GM12878 (cell line): ENCODE measurements at regions not wholly inside any gene's neighbourhood (a gene's known extent, or its start where the extent isn't known, plus 50 kb on each side); places are given as distances from the start of the nearest gene placed in this dataset.

Source experiments
- ATAC-seq: fragments of 200-7000 bp; cut with Tn5 transposase; 3 replicates; pipeline ENCODE4 v1.9.1; 2020; ENCODE audit warnings: mild to moderate bottlenecking, moderate library complexity
- BruUV-seq: library from RNA; stranded (reverse); fragments of 400-500 nt; replicated peaks from 2 replicates; lab custom pipeline; 2021; lab: Mats Ljungman, UMichigan
- CTCF ChIA-PET: fragments of 300-600 bp; sonication (Branson Sonifier 250); formaldehyde crosslinking; extraction: SDS; loops from one replicate; lab custom pipeline; 2021; ENCODE audit warnings: inconsistent platforms; lab: Yijun Ruan, JAX
- POLR2A ChIA-PET: fragments of 350-600 bp; formaldehyde crosslinking; extraction: SDS; loops from one replicate; lab custom pipeline; 2021; ENCODE audit warnings: inconsistent platforms; lab: Charles Lee
- RAD21 ChIA-PET: fragments of 300-600 bp; sonication (Branson Sonifier 250); formaldehyde crosslinking; loops from one replicate; lab custom pipeline; 2023; ENCODE audit warnings: antibody characterized with exemption; ENCODE audit not compliant: unreplicated experiment; lab: Charles Lee
- SMC1A ChIA-PET: fragments of 300-600 bp; sonication (Branson Sonifier 250); formaldehyde crosslinking; loops from one replicate; lab custom pipeline; 2023; ENCODE audit not compliant: unreplicated experiment, uncharacterized antibody; lab: Charles Lee
- DNase-seq: peaks from one replicate; pipeline ENCODE4 v3.0.0-alpha.2; 2011; ENCODE audit warnings: low read depth, low spot score
- FAIRE-seq: peaks from 3 replicates; lab custom pipeline; 2011; peaks lifted over from hg19 to GRCh38; lab: Jason Lieb, UNC
- H2AFZ ChIP-seq: 2 replicates; pipeline ENCODE4 v1.6.0; 2011; ENCODE audit warnings: low read depth, low read length, control low read depth; ENCODE audit not compliant: control insufficient read depth
- H3K27ac ChIP-seq: 2 replicates; pipeline ENCODE4 v1.5.1; 2011; ENCODE audit warnings: control low read depth; ENCODE audit not compliant: control insufficient read depth, insufficient read depth
- H3K27me3 ChIP-seq, 2 experiments: replicated peaks in 1 of 2; 2 replicates each; pipeline versions ENCODE4 v1.6.0 to v1.6.1; 2011; ENCODE audit warnings: low read length in 1 of 2; ENCODE audit not compliant: control insufficient read depth in 2 of 2, insufficient read depth in 2 of 2
- H3K36me3 ChIP-seq, 2 experiments: 2 replicates each; pipeline ENCODE4 v1.5.1; 2011; ENCODE audit warnings: low read length in 1 of 2; ENCODE audit not compliant: control insufficient read depth in 2 of 2, insufficient read depth in 2 of 2
- H3K4me1 ChIP-seq: 2 replicates; pipeline ENCODE4 v1.6.1; 2011; ENCODE audit warnings: mild to moderate bottlenecking, low read length, moderate library complexity, mixed read lengths; ENCODE audit not compliant: control insufficient read depth, insufficient read depth
- H3K4me2 ChIP-seq: 2 replicates; pipeline ENCODE4 v1.6.0; 2011; ENCODE audit warnings: control low read depth; ENCODE audit not compliant: control insufficient read depth, insufficient read depth
- H3K4me3 ChIP-seq: fragments of 200-600 bp; sonication (generic); 2 replicates; pipeline ENCODE4 v1.5.1; 2016
- H3K79me2 ChIP-seq: 2 replicates; pipeline ENCODE4 v1.6.0; 2011; ENCODE audit warnings: low read length; ENCODE audit not compliant: control insufficient read depth, insufficient read depth
- H3K9ac ChIP-seq: 2 replicates; pipeline ENCODE4 v1.8.0; 2011; ENCODE audit warnings: low read length, control low read depth, mixed read lengths; ENCODE audit not compliant: control insufficient read depth, insufficient read depth
- H3K9me3 ChIP-seq: replicated peaks from 3 replicates; pipeline ENCODE4 v1.5.1; 2011; ENCODE audit warnings: mild to moderate bottlenecking, low read length; ENCODE audit not compliant: control insufficient read depth, insufficient read depth
- H4K20me1 ChIP-seq: 2 replicates; pipeline ENCODE4 v1.6.0; 2011; ENCODE audit not compliant: control insufficient read depth, insufficient read depth
- BCL11A ChIP-seq: IDR thresholded peaks from 2 replicates; pipeline ENCODE4 v1.6.1; 2011; ENCODE audit warnings: low read depth, low read length
- CHD4 ChIP-seq: fragments of 200-600 bp; sonication (generic); IDR thresholded peaks from 2 replicates; pipeline ENCODE4 v1.6.1; 2016; ENCODE audit warnings: mild to moderate bottlenecking
- MYC ChIP-seq: IDR thresholded peaks from 2 replicates; pipeline ENCODE4 v1.6.1; 2011; ENCODE audit warnings: mild to moderate bottlenecking, low read length, moderate library complexity, inconsistent platforms; ENCODE audit not compliant: insufficient read depth, insufficient replicate concordance, insufficient read length, severe bottlenecking
- NFIC ChIP-seq: IDR thresholded peaks from 2 replicates; pipeline ENCODE4 v1.6.1; 2012; ENCODE audit warnings: low read depth, mild to moderate bottlenecking, inconsistent platforms, low read length, moderate library complexity
- RELA ChIP-seq: fragments of 450-650 bp; IDR thresholded peaks from 2 replicates; pipeline ENCODE4 v1.8.0; 2014; ENCODE audit warnings: borderline replicate concordance; ENCODE audit not compliant: partially characterized antibody
- SMAD5 ChIP-seq: IDR thresholded peaks from 2 replicates; pipeline ENCODE4 v1.6.1; 2016; ENCODE audit warnings: antibody characterized with exemption, low read depth
- SREBF2 ChIP-seq: IDR thresholded peaks from 2 replicates; pipeline ENCODE4 v1.6.1; 2012; ENCODE audit warnings: mild to moderate bottlenecking, low read length
- TAF1 ChIP-seq: IDR thresholded peaks from 2 replicates; pipeline ENCODE4 v1.6.1; 2011; ENCODE audit warnings: mild to moderate bottlenecking, low read depth, low read length, borderline replicate concordance
- ZBED1 ChIP-seq: IDR thresholded peaks from 2 replicates; pipeline ENCODE4 v1.6.1; 2016; ENCODE audit warnings: borderline replicate concordance
- ZZZ3 ChIP-seq: IDR thresholded peaks from 2 replicates; pipeline ENCODE4 v1.6.1; 2011; ENCODE audit warnings: low read depth; ENCODE audit not compliant: control insufficient read depth, insufficient read length
- WGBS: methylation state at CpG from one replicate; pipeline ENCODE4 v1.1.6; 2016; ENCODE audit warnings: low lambda C conversion rate; ENCODE audit not compliant: insufficient replicate concordance, insufficient coverage; ENCODE audit errors: missing lambda C conversion rate; 5-methylcytosine and 5-hydroxymethylcytosine counted together
- in situ Hi-C: fragments of 300-500 bp; cut with MboI; formaldehyde crosslinking; loops from 9 replicates; pipeline ENCODE4 v1.14.3; 2018; ENCODE audit warnings: mixed read lengths
- intact Hi-C: fragments of 100-400 bp; cut with micrococcal nuclease; formaldehyde crosslinking; loops from one replicate; pipeline ENCODE4 v1.14.2; 2022; ENCODE audit not compliant: unreplicated experiment
- TF ChIP-seq, protein P1 (sequence below): fragments of 450-650 bp; formaldehyde crosslinking; IDR thresholded peaks from 2 replicates; pipeline ENCODE4 v1.4.0; 2022; ENCODE audit warnings: mild to moderate bottlenecking, moderate library complexity
- TF ChIP-seq, protein P2 (sequence below): IDR thresholded peaks from 2 replicates; pipeline ENCODE4 v1.6.1; 2011; ENCODE audit warnings: borderline replicate concordance, low read depth, mild to moderate bottlenecking, moderate library complexity, mixed read lengths, low read length; ENCODE audit not compliant: insufficient read depth; ENCODE audit errors: extremely low read length

DNA sequence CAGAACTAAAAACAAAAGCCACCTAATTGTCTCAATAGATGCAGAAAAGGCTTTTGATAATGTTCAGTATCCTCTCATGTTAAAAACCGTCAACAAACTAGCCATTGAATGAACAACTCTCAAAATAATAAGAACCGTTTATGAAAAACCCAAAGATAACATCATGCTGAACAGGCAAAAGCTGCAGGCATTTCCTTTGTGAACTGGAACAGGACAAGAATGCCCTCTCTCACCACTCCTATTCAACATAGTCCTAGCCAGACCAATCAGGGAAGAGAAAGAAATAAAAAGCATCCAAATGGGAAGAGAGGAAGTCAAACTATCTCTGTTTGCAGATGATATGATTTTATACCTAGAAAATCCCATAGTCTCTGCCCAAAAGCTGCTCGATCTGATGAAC, 179.6 kb upstream of the EDNRB start (continued):
- TF ChIP-seq, protein P1, sequence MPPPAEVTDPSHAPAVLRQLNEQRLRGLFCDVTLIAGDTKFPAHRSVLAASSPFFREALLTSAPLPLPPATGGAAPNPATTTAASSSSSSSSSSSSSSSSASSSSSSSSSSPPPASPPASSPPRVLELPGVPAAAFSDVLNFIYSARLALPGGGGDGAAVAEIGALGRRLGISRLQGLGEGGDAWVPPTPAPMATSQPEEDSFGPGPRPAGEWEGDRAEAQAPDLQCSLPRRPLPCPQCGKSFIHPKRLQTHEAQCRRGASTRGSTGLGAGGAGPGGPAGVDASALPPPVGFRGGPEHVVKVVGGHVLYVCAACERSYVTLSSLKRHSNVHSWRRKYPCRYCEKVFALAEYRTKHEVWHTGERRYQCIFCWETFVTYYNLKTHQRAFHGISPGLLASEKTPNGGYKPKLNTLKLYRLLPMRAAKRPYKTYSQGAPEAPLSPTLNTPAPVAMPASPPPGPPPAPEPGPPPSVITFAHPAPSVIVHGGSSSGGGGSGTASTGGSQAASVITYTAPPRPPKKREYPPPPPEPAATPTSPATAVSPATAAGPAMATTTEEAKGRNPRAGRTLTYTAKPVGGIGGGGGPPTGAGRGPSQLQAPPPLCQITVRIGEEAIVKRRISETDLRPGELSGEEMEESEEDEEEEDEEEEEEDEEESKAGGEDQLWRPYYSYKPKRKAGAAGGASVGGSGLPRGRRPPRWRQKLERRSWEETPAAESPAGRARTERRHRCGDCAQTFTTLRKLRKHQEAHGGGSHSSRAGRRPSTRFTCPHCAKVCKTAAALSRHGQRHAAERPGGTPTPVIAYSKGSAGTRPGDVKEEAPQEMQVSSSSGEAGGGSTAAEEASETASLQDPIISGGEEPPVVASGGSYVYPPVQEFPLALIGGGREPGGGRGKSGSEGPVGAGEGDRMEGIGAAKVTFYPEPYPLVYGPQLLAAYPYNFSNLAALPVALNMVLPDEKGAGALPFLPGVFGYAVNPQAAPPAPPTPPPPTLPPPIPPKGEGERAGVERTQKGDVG (CRISPR knock-in tag): no peak
- no peak for TF ChIP-seq ZZZ3
- no peak for TF ChIP-seq SREBF2

DNA sequence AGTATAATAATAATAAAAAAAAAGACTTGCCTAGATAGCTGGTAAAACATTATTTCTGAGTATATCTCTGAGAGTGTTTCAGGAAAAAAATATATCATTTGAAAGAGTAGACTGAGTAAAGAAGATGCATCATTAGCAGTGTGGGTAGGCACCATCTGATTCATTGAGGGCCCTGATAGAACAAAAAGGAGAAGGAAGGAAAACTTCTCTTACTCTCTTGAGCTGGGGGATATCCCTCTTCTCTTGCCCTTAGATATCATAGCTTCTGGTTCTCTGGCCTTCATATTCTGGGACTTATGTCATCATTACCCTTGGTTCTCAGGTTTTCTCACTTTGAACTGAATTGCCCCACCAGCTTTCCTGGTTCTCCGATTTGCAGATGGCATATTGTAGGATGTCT, 177.6 kb upstream of the EDNRB start:
- ATAC-seq (no peak), DNase-seq (no peak), FAIRE-seq (no peak)
- TF ChIP-seq RELA: no peak
- TF ChIP-seq SREBF2: no peak
- TF ChIP-seq BCL11A: no peak
- TF ChIP-seq SMAD5: no peak
- TF ChIP-seq ZBED1: no peak
- TF ChIP-seq MYC: no peak
- TF ChIP-seq CHD4: no peak
- TF ChIP-seq, protein P2, sequence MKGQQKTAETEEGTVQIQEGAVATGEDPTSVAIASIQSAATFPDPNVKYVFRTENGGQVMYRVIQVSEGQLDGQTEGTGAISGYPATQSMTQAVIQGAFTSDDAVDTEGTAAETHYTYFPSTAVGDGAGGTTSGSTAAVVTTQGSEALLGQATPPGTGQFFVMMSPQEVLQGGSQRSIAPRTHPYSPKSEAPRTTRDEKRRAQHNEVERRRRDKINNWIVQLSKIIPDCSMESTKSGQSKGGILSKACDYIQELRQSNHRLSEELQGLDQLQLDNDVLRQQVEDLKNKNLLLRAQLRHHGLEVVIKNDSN: no peak
- no peak for TF ChIP-seq TAF1
- TF ChIP-seq NFIC: no peak
- H4K20me1 ChIP-seq: no peaks in the 10 kb centered on the region
- H3K9me3 ChIP-seq: no peaks in the 10 kb centered on the region
- no peaks in the 10 kb centered on the region for H3K27me3 ChIP-seq
- 58% methylated on average over 1 of the region's 1 CpG for WGBS
- H3K4me1 ChIP-seq: no peaks in the 10 kb centered on the region
- H3K36me3 ChIP-seq: no peaks in the 10 kb centered on the region
- POLR2A ChIA-PET: no interaction called here
- no peak overlapping the region for H3K9ac ChIP-seq
- no peaks in the 10 kb centered on the region for H3K79me2 ChIP-seq
- no peak overlapping the region for H3K27ac ChIP-seq
- intact Hi-C loops (no loop called here), in situ Hi-C loops (no loop called here)
- H2AFZ ChIP-seq: no peak overlapping the region
- H3K4me3 ChIP-seq: no peak overlapping the region
- SMC1A ChIA-PET: no interaction called here
- RAD21 ChIA-PET: interaction anchor here (0.6 kb wide), 1 partner anchor 25 kb away, joined by 4 read pairs; no protein-coding TSS in a partner anchor
- CTCF ChIA-PET: no interaction called here
- no peak overlapping the region for H3K4me2 ChIP-seq
- no TSS peak for BruUV-seq
